ENCODE measurements at regions not wholly inside any gene's neighbourhood (a gene's known extent, or its start where the extent isn't known, plus 50 kb on each side); places are given as distances from the start of the nearest gene placed in this dataset.

DNA sequence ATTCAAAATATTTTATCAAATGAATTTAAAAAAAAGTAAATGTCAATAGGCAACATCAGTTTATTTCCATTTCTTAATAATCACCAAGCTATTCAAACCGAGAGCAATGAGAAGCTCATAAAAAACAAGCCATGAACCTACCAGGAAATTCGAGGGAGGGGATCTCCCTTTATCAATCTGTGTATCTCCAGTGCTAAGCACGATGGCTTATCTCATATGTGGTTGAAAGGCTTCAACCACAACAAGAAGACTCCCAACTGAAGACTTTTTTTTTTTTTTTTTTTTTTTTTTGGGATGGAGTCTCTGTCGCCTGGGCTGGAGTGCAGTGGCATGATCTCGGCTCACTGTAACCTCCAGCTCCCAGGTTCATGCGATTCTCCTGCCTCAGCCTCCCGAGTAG lies 833.3 kb downstream of the USP25 start:
- H3K27ac ChIP-seq: no peak overlapping the region
- peaks cover 0 to 20% (median 0%) of the 10 kb centered on the region in 9 donors for H3K4me1 ChIP-seq
- peaks cover 0 to 11% (median 0%) of the 10 kb centered on the region in 9 donors for H3K36me3 ChIP-seq
- intact Hi-C loops (cut with DNase I): no loop called here
- 86 to 89% methylated on average over 7 of the region's 7 CpGs for WGBS, 2 donors
- no peak for DNase-seq
- no peaks in the 10 kb centered on the region for H3K9me3 ChIP-seq
- H3K4me3 ChIP-seq: no peak overlapping the region
- TF ChIP-seq, protein P1, sequence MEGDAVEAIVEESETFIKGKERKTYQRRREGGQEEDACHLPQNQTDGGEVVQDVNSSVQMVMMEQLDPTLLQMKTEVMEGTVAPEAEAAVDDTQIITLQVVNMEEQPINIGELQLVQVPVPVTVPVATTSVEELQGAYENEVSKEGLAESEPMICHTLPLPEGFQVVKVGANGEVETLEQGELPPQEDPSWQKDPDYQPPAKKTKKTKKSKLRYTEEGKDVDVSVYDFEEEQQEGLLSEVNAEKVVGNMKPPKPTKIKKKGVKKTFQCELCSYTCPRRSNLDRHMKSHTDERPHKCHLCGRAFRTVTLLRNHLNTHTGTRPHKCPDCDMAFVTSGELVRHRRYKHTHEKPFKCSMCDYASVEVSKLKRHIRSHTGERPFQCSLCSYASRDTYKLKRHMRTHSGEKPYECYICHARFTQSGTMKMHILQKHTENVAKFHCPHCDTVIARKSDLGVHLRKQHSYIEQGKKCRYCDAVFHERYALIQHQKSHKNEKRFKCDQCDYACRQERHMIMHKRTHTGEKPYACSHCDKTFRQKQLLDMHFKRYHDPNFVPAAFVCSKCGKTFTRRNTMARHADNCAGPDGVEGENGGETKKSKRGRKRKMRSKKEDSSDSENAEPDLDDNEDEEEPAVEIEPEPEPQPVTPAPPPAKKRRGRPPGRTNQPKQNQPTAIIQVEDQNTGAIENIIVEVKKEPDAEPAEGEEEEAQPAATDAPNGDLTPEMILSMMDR (IDR thresholded peaks at IDR 0.05): no peak
- no peaks in the 10 kb centered on the region for H3K27me3 ChIP-seq
- ATAC-seq: no peak

DNA sequence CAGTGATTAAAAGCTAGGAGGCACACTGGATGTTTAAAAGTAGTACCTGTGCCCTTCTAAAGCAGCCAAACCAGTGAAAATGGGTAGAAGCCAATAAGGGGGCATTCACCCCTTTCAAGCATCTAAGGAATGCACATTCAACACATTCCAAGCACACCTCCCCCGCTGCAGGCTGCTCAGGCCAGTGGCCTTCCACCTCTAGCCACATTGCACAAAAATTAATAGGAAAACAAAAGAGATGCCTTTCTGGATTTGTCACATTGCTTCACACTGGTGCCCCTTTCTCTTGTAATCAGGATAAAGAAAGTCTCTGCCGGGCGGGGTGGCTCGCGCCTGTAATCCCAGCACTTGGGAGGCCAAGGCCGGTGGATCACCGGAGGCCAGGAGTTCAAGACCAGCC lies 834.0 kb downstream of the USP25 start:
- 75 to 89% methylated on average over 7 of the region's 7 CpGs for WGBS, 2 donors
- Histone ChIP-seq H3K4me1 (peaks cover 0 to 24% (median 0%) of the 10 kb centered on the region in 9 donors), H3K27ac (no peak overlapping the region), H3K36me3 (peaks cover 0 to 11% (median 0%) of the 10 kb centered on the region in 9 donors), H3K27me3 (no peaks in the 10 kb centered on the region), H3K4me3 (no peak overlapping the region), H3K9me3 (no peaks in the 10 kb centered on the region)
- intact Hi-C loops (cut with DNase I): no loop called here
- TF ChIP-seq, protein P1 (IDR thresholded peaks at IDR 0.05): no peak
- ATAC-seq (peak in 4 of 8 donors; percentile 35 to 62 (median 43)), DNase-seq (no peak)

DNA sequence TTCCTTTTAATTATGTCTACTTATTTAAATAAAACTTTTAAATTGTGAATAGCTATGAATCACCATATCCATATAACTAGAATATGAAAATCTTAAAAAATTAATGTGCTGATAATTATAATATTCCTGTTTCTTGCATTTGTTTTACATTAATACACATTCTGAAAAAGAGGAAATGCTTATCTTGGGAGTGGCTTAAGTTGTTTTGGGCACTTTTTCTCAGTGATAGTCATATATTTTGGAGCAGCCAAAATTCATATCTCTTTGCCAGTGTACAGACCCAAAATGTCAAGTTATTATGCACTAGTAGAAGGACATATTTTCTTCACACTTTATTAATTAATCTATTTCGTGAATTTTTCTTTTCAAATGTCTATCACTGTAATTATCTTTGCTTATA lies 838.5 kb downstream of the USP25 start:
- DNase-seq: no peak
- 76 to 85% methylated on average over 1 of the region's 1 CpG for WGBS, 2 donors
- no peaks in the 10 kb centered on the region for H3K27me3 ChIP-seq
- TF ChIP-seq, protein P1 (IDR thresholded peaks at IDR 0.05): no peak
- intact Hi-C loops (cut with DNase I): no loop called here
- no peak overlapping the region for H3K4me3 ChIP-seq
- peaks cover 0 to 11% (median 0%) of the 10 kb centered on the region in 9 donors for H3K36me3 ChIP-seq
- peaks cover 0 to 5% (median 0%) of the 10 kb centered on the region in 11 donors for H3K9me3 ChIP-seq
- H3K4me1 ChIP-seq: peaks cover 0 to 23% (median 0%) of the 10 kb centered on the region in 9 donors
- H3K27ac ChIP-seq: no peak overlapping the region
- no peak for ATAC-seq

DNA sequence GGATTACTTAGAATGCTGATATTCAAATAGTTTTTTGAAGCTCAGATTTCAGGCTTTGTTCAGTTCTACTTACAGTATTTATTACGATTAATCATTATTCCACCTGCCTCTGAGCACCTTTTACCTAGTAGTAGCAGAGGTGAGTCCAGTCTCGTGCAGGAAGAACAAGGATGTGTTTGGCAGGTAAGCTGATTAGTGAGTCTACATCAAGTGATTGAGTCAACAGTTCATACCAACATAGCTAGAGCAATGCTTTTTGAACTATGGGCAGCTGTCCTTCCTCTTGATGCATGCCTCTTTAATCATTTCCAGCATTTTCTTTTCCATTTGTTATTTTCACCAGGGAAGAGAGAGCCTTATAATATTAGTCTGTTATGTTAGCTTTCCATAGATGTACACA lies 838.9 kb downstream of the USP25 start:
- no peak overlapping the region for H3K4me3 ChIP-seq
- no peak overlapping the region for H3K27ac ChIP-seq
- 90 to 96% methylated on average over 2 of the region's 2 CpGs for WGBS, 2 donors
- peaks cover 0 to 20% (median 4%) of the 10 kb centered on the region in 9 donors for H3K4me1 ChIP-seq
- H3K9me3 ChIP-seq: peaks cover 0 to 5% (median 0%) of the 10 kb centered on the region in 11 donors
- TF ChIP-seq, protein P1 (IDR thresholded peaks at IDR 0.05): no peak
- H3K36me3 ChIP-seq: peaks cover 0 to 11% (median 0%) of the 10 kb centered on the region in 9 donors
- intact Hi-C loops (cut with DNase I): no loop called here
- no peak for DNase-seq
- H3K27me3 ChIP-seq: no peaks in the 10 kb centered on the region
- ATAC-seq: no peak
